ENCODE measurements at regions not wholly inside any gene's neighbourhood (a gene's known extent, or its start where the extent isn't known, plus 50 kb on each side); places are given as distances from the start of the nearest gene placed in this dataset.

DNA sequence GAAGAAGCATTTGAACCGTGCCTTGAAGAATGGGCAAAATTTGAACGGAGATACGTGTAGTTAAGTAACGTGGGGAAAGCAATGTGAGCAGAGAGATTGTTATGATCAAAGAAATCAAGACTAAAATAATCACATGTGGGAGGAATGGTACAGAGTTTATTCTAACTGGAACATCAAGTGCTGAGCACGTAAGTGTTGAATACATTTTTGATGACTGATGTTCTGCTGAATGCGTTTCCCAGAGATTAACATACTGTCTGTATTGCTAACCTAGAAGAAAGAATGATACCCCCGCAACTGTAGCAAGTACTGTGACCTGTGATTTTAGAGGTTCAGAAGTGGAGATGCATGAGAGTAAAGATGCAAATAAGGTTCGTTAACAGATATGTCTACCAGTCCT, 146.9 kb upstream of the EPHA7 start:
- TF ChIP-seq CTCF (IDR thresholded peaks at IDR 0.05) (no peak), POLR2A (IDR thresholded peaks at IDR 0.05) (no peak)
